Caki2 (cell line): ENCODE measurements at regions not wholly inside any gene's neighbourhood (a gene's known extent, or its start where the extent isn't known, plus 50 kb on each side); places are given as distances from the start of the nearest gene placed in this dataset.

Experiments
- DNase-seq: peaks from one replicate; pipeline ENCODE4 v3.0.0-alpha.2; 2015; ENCODE audit warnings: low read depth
- in situ Hi-C: cut with HindIII; loops from 2 replicates; pipeline ENCODE4 v1.10.0; 2016; ENCODE audit warnings: low sequenced_read_pairs, low pct_unique_long_range_greater_than_20kb, mixed read lengths

- no peak for DNase-seq
- in situ Hi-C loops: no loop called here
Observed at GRCh38 chr3:6098516-6099157, 762.3 kb upstream of the GRM7 start.

DNA sequence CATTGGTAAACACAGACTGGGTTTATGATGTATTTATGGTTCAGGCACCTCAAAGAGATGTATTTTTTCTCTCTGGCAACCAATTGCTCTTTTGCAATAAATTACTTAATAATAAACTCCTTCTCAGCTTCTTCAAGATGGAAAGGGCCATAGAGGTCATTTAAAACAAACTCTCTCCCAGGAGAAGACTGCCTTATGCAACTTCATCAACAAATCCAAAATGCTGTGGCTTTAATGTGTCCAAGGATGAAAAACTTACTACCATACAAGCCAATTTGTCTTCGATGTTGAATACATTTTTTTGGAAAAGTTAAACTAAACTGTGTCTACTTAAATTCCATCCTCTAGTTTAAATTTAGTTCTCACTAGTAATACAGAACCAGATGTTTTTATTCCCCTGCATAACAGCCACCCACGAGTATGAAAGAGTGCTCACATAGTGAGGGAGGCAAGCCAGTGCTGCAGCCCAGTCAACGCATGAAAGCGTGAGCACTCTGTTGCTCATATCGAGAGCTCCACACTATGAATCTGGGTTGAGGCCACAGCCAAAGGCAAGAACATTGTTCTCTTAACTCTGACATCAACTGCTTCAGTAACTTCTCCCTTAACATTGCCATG, 761.3 kb upstream of the GRM7 start:
- no peak for DNase-seq
- in situ Hi-C loops: no loop called here

- in situ Hi-C loops: no loop called here
Observed at GRCh38 chr3:6105187-6105586, 755.7 kb upstream of the GRM7 start.

DNA sequence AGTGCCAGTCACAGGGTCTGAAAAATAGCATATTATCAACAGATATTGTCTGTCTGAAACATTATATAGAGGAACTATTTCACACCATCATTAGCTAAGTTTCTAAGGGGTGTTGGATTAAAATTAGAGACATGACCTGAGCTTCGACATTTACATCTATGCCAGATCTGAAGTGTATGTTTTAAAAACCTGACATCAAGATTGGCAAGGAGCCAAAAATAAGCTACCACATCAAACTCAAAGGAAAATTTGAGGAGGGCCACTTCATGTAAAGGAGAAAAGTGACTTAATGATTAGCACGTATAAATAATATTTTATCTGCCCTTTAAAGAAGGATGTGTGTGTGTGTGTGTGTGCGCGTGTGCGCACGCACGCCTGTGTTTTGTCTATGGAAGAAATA, 752.0 kb upstream of the GRM7 start:
- in situ Hi-C loops: no loop called here
- DNase-seq: no peak

More at GRCh38 chr3:6105187-6105586, 755.7 kb upstream of the GRM7 start:
- DNase-seq: no peak

DNA sequence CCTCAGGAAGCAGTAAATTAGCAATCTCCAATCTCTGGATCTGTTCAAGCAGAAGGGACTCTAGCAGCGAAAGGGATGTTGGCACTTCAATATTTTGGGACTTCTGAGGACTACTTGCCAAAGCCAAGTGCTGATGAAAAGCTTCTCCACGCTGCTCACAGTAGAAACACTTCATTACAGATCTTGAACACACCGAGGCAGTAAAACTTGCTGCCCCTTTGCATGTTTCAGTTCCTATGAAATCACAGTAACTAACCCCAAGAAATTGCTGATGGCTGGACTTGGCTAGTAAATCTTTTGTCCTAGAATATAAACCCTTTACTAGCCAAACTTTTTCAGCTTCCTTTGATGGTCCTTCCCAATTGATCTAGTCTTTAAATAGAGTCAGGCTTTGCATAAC, 750.5 kb upstream of the GRM7 start:
- in situ Hi-C loops: no loop called here
- DNase-seq: no peak

- no peak for DNase-seq
- in situ Hi-C loops: no loop called here
Observed at GRCh38 chr3:6112546-6112945, 748.4 kb upstream of the GRM7 start.

DNA sequence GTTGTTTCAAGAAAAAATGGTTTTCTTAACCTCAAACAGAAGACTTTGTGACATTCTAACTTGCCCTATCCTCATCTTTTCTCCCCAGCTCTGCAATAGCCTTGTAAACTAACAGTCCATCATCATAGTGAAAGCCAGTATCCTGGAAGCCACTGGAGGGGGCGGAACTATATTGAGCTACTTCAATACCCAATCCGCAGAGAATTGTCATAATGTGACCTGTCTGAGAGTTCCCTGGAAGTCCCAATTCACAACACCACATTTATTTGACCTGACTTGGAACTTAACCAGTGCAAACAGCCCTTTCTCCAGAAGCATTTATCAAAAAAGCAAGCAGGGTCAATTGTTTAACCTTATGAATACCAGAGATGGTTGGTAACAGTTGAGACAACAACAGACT, 747.6 kb upstream of the GRM7 start:
- in situ Hi-C loops: no loop called here
- DNase-seq: no peak

DNA sequence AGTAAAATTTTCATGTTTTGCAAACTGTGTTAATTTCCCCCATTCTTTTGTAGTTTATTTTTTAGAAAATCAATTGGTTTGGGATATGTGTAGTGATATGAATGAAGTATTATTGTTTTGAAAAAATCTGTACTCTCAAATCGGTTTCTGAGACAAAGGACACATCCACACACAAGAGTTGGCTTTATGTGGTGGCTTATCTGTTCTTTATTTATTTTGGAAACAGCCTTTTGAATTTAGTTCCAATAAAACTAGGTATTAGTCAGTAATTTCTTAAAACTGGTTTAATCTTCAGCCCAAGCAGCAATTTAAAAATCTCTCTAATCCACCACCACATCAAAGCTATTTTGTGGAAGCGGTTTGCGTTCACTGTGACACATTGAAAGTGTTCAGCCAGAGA, 741.5 kb upstream of the GRM7 start:
- no peak for DNase-seq
- in situ Hi-C loops: no loop called here

DNA sequence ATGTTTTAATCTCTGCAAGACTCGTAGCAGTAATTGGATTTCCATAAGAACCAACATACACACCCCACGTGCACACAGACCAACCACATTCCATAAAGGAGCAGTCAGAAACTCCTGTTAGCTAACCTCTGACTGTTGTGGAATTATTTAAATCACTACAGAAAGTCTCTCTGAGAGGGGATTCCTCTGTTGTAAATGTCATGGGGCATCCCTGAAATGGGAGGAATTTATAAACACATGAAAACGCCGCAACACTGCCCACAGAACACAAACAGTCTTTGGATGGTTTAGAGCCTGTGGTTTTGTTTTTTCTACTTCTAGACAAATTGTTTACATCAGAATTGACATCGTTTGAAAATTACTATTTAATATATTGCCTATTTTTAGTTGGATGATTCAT, 740.1 kb upstream of the GRM7 start:
- no peak for DNase-seq
- in situ Hi-C loops: no loop called here

DNA sequence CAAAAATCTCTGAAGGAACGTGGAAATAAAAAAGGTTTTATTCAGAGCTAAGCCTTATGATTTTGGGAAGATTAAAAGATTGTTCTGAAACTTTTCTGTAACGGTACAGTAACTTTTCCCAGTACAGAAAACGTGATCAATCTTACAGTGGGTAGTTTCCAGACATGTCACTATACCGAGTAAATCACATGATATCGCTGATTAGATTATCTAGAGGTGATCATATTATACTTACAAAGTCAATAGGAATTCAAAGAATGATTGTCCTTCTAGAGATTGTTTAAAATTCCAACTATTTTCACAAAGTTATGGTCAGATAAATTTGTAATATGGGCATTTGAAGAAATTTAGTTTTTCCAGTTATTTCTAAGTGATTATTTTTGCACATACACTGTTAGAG, 736.0 kb upstream of the GRM7 start:
- no peak for DNase-seq
- in situ Hi-C loops: no loop called here

- in situ Hi-C loops: no loop called here
- DNase-seq: no peak
Observed at GRCh38 chr3:6125520-6125919, 735.4 kb upstream of the GRM7 start.

DNA sequence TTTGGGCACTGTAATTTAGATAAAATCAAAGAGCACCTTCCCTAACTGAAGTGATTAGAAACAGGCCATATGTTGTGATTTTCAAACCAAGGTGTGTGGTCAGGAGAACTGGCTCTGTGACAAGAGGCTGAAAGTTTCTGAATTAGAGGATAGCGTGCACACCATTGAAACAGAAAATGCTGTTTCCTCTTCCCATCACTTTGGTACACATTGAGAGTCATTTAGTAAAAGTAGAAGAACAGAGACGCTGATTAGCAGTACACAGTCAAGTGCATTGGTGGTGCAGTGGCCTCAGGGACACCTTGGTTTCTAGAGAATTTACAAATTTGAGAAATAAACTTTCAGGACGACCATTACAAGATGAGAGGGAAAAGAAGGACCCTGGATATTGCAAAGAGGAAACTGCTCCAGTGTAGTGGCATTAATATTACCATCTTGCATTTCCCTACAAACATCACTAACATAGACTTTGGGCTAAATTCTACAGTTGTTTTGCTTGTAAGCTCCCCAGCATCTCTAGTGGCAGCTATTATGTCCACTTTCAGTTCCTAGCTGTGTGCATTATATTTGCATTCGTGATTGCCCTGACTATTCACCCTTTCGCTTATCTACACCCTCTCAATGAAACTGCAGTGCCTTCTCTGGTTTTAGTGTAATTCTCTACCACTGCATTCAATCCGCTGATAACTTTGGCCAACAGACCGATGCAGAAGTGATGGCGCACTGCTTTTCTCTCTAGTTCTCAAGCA, 728.1 kb upstream of the GRM7 start:
- in situ Hi-C loops: no loop called here
- no peak for DNase-seq

DNA sequence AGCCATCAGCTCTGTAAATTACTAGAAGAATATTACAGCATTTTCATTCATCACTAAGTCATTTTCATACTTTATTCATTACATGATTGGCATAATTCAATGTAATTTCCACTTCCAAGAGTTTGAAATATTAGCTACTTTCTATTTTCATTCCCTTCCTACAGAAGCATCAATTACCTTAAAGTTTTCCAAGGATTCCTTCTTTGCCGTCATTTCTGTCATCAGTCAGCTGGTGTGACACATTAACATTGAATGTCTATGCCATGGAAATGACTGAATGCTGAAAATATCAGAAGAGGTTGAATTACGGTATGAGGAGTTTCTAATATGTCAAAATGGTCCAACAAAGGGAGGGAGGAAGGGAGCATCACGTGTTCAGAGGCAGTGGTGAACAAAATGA, 718.2 kb upstream of the GRM7 start:
- no peak for DNase-seq
- in situ Hi-C loops: no loop called here

DNA sequence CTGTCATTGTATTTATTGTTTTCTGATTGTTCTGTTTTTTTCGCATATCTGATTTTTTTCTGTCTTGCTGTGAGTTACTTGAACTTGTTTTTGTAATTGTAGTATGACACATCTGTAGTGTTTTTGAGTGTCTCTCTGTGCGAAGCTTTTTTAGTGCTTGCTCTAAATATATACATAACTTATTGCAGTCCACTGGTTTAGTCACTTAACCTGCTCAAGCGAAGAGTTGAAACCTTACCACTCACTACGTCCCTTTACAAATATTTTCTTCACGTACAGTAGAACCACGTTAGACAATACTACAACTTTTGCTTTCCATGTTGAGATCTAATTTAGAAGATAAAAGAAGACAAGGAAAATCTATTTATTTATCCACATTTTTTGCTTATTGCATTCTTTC, 713.0 kb upstream of the GRM7 start:
- no peak for DNase-seq
- in situ Hi-C loops: no loop called here

- in situ Hi-C loops: no loop called here
Observed at GRCh38 chr3:6155650-6156338, 705.1 kb upstream of the GRM7 start.

GRCh38 chr3:6165951-6166350, 695.0 kb upstream of the GRM7 start:
- no peak for DNase-seq
- in situ Hi-C loops: no loop called here

More at GRCh38 chr3:6155650-6156338, 705.1 kb upstream of the GRM7 start:
- no peak for DNase-seq

DNA sequence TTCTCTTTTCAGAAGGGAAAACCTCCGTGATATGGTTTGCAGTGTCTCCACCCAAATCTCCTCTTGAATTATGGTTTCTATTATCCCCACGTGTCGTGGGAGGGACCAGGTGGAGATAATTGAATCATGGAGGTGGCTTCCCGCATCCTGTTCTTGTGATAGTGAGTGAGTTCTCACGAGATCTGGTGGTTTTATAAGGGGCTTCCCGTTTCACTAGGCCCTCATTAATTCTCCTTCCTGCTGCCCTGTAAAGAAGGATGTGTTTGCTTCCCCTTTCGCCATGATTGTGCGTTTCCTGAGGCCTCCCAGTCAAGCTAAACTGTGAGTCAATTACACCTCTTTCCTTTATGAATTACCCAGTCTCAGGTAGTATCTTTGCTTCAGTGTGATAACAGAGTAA, 692.7 kb upstream of the GRM7 start:
- no peak for DNase-seq
- in situ Hi-C loops: no loop called here

DNA sequence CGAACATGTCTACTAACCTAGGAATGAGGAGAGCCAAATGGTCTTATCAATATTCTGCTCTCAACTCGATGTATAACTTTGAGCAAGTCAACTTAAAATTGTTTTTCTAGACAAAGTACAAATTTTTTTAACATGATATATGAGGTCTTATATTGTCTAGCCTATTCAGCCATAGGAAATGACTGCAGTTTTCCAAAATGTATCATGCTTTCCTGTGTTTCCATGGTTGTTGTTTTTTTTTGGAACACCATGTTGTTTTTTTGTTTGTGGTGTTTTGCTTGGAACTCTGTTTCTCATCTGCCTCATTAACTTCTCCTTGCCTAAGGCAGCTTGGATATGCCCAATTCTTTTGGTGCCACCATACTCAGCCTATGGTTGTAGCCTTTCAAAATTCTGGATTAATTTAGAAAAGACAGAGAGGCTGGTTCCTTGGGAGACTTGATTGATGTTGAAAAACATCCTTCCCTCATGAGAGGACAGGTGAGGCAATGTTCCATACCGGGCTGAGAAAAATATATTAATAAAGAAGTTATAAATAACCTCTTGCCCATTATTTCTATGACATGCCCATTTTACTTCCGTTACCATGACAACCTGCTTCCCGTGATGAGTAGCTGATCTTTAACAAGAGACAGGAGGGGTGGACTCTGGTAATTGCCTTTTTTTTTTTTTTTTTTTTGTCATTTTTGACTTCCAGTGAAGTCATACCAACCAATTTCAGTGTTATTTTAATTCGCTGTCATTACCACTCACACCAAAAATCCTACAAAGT, 687.9 kb upstream of the GRM7 start:
- in situ Hi-C loops: no loop called here
- DNase-seq: no peak
